ENCODE measurements at regions not wholly inside any gene's neighbourhood (a gene's known extent, or its start where the extent isn't known, plus 50 kb on each side); places are given as distances from the start of the nearest gene placed in this dataset.

DNA sequence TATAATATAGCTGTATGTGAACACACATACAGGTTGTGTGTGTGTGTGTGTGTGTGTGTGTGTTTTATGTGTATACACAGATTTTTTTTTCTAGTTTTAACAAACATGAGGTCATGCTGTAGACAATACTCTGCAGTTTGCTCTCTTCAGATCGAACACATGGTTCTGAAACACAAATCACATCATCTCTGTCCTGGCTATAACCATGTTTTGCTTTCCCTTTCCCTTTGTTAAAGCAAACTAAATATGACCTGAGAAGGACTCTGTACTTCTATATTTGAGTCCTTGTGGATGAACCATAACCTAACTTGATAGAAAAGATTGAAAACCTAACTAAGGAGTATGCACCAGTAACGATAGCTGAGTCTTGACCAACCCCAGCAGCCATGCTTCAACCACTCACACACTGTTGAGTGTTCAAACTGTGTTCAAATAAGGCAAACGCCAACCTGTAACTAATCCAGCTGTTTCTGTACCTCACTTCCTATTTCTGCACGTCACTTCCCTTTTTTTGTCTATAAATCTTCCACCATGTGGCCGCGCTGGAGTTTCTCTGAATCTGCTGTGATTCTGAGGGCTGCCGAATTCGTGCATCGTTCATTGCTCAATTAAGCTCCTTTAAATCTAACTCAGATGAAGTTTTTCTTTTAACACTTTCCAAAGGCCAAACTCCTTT is 303.8 kb downstream of the HS3ST3B1 start:
- Histone ChIP-seq H3K9ac (ENCODE audit: low read depth in 1 of 2, low read length in 2 of 2) (no peak overlapping the region), H3K4me3 (ENCODE audit: low read depth in 1 of 2, low read length in 2 of 2) (no peak overlapping the region), H3K4me1 (ENCODE audit: control insufficient read depth in 1 of 2, insufficient read depth in 2 of 2, low read length in 2 of 2) (no peaks in the 10 kb centered on the region), H3K36me3 (ENCODE audit: control insufficient read depth in 1 of 2, insufficient read depth in 2 of 2, low read length in 2 of 2) (no peaks in the 10 kb centered on the region), H3K9me3 (ENCODE audit: control insufficient read depth in 1 of 2, low read length in 2 of 2) (peaks cover 0 to 5% of the 10 kb centered on the region in 2 donors), H3K27ac (ENCODE audit: low read depth, low read length) (no peak overlapping the region), H3K27me3 (ENCODE audit: control insufficient read depth in 1 of 2, insufficient read depth in 2 of 2, low read length in 2 of 2) (no peaks in the 10 kb centered on the region)

DNA sequence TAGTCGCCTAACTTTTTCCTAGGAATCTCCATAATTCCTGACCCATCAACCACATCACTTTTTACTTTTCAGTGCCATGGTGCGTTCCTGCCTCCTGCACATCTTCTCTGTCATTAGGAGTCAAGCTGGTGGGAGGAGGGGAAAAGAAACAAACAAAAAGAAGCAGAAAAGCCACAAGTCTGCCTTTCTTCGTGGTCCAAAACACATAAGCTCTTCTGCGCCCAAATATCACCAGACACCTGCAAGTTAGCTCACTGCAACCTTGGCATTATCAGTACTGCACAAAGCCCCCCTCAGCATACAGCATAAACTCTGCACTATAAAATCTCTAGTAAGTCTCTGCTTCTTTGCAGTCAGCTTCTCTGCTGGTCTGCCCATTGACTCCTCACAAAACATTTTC is 295.3 kb downstream of the HS3ST3B1 start:
- H3K27me3 ChIP-seq (ENCODE audit: control insufficient read depth in 1 of 2, insufficient read depth in 2 of 2, low read length in 2 of 2): no peaks in the 10 kb centered on the region
- no peak overlapping the region for H3K4me3 ChIP-seq (ENCODE audit: low read depth in 1 of 2, low read length in 2 of 2)
- H3K36me3 ChIP-seq (ENCODE audit: control insufficient read depth in 1 of 2, insufficient read depth in 2 of 2, low read length in 2 of 2): no peaks in the 10 kb centered on the region
- peaks cover 0 to 3% of the 10 kb centered on the region in 2 donors for H3K9me3 ChIP-seq (ENCODE audit: control insufficient read depth in 1 of 2, low read length in 2 of 2)
- H3K27ac ChIP-seq (ENCODE audit: low read depth, low read length): no peak overlapping the region
- H3K9ac ChIP-seq (ENCODE audit: low read depth in 1 of 2, low read length in 2 of 2): no peak overlapping the region
- no peaks in the 10 kb centered on the region for H3K4me1 ChIP-seq (ENCODE audit: control insufficient read depth in 1 of 2, insufficient read depth in 2 of 2, low read length in 2 of 2)

DNA sequence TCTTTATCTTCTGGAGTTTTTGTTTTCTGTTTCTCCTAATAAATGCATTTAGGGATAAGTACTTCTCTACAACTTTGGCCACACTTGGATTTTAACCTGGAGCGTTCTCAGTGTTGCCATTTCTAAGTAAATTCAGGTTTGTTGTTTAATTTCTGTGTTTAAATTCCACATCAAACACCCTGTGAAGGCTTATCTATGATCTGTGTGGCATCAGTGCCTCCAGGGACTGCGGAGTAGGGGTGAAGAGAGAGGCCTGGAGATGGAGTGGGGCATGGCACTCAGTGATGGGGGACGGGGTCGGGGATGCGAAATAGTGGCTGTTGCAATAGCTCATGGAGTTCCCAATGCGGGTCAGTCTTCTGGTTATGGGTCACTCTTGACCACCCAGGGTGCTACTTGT is 294.8 kb downstream of the HS3ST3B1 start:
- Histone ChIP-seq H3K36me3 (ENCODE audit: control insufficient read depth in 1 of 2, insufficient read depth in 2 of 2, low read length in 2 of 2) (no peaks in the 10 kb centered on the region), H3K9ac (ENCODE audit: low read depth in 1 of 2, low read length in 2 of 2) (no peak overlapping the region), H3K27ac (ENCODE audit: low read depth, low read length) (no peak overlapping the region), H3K4me1 (ENCODE audit: control insufficient read depth in 1 of 2, insufficient read depth in 2 of 2, low read length in 2 of 2) (no peaks in the 10 kb centered on the region), H3K9me3 (ENCODE audit: control insufficient read depth in 1 of 2, low read length in 2 of 2) (peaks cover 0 to 3% of the 10 kb centered on the region in 2 donors), H3K27me3 (ENCODE audit: control insufficient read depth in 1 of 2, insufficient read depth in 2 of 2, low read length in 2 of 2) (no peaks in the 10 kb centered on the region), H3K4me3 (ENCODE audit: low read depth in 1 of 2, low read length in 2 of 2) (no peak overlapping the region)

DNA sequence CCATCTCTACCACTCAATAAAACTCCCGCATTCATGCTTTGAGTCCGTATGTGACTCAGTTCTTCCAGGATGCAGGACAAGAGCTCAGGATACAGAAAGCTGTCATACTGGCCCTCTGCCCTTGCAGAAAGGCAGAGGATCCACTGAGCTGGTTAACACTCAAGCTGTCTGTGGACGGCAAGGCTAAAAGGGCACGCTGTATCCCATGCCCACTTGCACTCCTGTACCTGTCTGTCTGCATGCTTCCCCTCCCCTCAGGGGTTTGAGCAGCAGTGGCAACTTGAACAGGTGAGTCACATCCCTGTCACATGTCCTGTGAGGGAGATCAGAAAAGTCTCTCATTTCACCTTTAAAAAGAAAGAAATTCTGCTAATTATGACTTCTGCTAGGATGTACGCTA is 293.8 kb downstream of the HS3ST3B1 start:
- H3K27me3 ChIP-seq (ENCODE audit: control insufficient read depth in 1 of 2, insufficient read depth in 2 of 2, low read length in 2 of 2): no peaks in the 10 kb centered on the region
- no peaks in the 10 kb centered on the region for H3K9me3 ChIP-seq (ENCODE audit: control insufficient read depth in 1 of 2, low read length in 2 of 2)
- no peak overlapping the region for H3K27ac ChIP-seq (ENCODE audit: low read depth, low read length)
- H3K36me3 ChIP-seq (ENCODE audit: control insufficient read depth in 1 of 2, insufficient read depth in 2 of 2, low read length in 2 of 2): no peaks in the 10 kb centered on the region
- no peaks in the 10 kb centered on the region for H3K4me1 ChIP-seq (ENCODE audit: control insufficient read depth in 1 of 2, insufficient read depth in 2 of 2, low read length in 2 of 2)
- no peak overlapping the region for H3K4me3 ChIP-seq (ENCODE audit: low read depth in 1 of 2, low read length in 2 of 2)
- no peak overlapping the region for H3K9ac ChIP-seq (ENCODE audit: low read depth in 1 of 2, low read length in 2 of 2)

DNA sequence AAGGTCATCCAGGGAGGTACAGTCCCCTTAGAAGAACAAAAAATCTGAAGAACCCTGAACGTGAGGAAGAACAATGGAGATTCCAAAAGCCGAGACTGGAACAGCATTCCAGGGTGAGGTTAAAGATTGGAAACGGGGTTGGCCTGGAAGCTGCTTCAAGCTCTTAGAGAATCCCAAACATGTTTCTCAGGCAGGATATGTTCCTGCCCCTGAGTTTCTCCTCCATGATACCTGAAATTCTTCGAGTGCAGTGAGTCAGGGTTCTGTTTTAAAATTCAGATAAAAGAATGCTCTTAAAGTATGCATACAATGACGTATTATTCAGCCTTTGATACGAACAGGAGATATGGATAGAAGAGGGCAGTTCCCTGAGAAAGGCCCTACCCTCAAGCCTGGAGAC is 293.1 kb downstream of the HS3ST3B1 start:
- H3K9ac ChIP-seq (ENCODE audit: low read depth in 1 of 2, low read length in 2 of 2): no peak overlapping the region
- no peaks in the 10 kb centered on the region for H3K4me1 ChIP-seq (ENCODE audit: control insufficient read depth in 1 of 2, insufficient read depth in 2 of 2, low read length in 2 of 2)
- H3K27me3 ChIP-seq (ENCODE audit: control insufficient read depth in 1 of 2, insufficient read depth in 2 of 2, low read length in 2 of 2): no peaks in the 10 kb centered on the region

DNA sequence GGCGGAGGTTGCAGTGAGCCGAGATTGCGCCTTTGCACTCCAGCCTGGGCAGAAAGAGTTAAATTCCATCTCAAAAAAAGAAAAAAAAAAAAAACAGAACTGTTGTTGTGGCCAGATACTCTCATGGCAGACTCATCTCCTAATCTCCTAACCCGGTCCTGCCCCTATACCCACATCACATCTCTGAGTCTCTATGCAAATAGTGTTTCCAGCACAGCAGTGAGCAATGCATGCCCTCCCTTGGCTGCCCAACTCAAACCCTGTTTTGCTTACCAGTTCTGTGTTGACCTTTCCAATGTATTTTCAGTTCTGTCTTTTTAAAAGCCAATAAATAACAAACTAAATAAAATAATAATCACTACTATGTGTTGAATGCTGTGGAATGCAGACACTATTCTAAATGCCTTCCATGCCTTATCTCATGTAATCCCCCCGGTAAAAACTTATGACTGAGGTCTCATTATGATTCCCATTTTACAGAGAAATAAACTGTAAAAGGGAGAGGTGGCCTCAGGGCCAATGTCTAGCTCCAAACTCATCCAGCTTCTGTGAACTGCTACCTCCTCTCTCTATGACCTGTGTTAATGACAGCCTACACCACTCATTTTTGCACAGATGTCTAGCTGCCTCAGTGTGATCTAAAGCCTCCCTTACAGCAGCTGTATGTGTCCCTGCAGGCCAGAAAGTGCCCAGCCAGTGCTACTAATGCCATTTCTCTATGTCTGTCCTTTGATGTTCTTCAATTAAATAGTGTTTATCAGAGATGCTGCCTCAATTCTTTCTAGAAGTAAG is 289.8 kb downstream of the HS3ST3B1 start:
- Histone ChIP-seq H3K4me1 (ENCODE audit: control insufficient read depth in 1 of 2, insufficient read depth in 2 of 2, low read length in 2 of 2) (no peaks in the 10 kb centered on the region), H3K9ac (ENCODE audit: low read depth in 1 of 2, low read length in 2 of 2) (no peak overlapping the region), H3K27ac (ENCODE audit: low read depth, low read length) (no peak overlapping the region), H3K36me3 (ENCODE audit: control insufficient read depth in 1 of 2, insufficient read depth in 2 of 2, low read length in 2 of 2) (no peaks in the 10 kb centered on the region), H3K9me3 (ENCODE audit: control insufficient read depth in 1 of 2, low read length in 2 of 2) (peaks cover 0 to 4% of the 10 kb centered on the region in 2 donors), H3K27me3 (ENCODE audit: control insufficient read depth in 1 of 2, insufficient read depth in 2 of 2, low read length in 2 of 2) (no peaks in the 10 kb centered on the region), H3K4me3 (ENCODE audit: low read depth in 1 of 2, low read length in 2 of 2) (no peak overlapping the region)

More for the DNA sequence above, 293.1 kb downstream of the HS3ST3B1 start:
- H3K27ac ChIP-seq (ENCODE audit: low read depth, low read length): no peak overlapping the region
- H3K4me3 ChIP-seq (ENCODE audit: low read depth in 1 of 2, low read length in 2 of 2): no peak overlapping the region
- no peaks in the 10 kb centered on the region for H3K9me3 ChIP-seq (ENCODE audit: control insufficient read depth in 1 of 2, low read length in 2 of 2)
- no peaks in the 10 kb centered on the region for H3K36me3 ChIP-seq (ENCODE audit: control insufficient read depth in 1 of 2, insufficient read depth in 2 of 2, low read length in 2 of 2)

DNA sequence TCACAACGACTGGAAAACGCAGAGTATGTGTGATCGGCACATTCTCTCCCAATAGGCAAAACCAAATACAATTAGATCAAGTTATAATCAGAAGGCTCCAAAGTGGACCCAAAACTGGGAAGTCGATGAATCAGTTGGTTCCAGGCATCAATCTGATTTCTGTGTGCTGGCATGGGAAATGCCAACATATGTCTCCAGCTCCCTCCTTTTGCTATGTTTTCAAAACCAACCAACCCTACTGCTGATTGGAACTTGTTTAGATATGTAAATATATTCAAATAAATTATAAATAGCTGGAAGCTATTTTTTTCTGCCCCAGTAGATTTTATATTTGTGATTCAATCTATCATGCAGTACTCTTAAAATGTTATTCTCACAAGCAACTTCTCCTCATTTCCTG is 284.2 kb downstream of the HS3ST3B1 start:
- Histone ChIP-seq H3K9me3 (ENCODE audit: control insufficient read depth in 1 of 2, low read length in 2 of 2) (peaks cover 3 to 11% of the 10 kb centered on the region in 2 donors), H3K36me3 (ENCODE audit: control insufficient read depth in 1 of 2, insufficient read depth in 2 of 2, low read length in 2 of 2) (no peaks in the 10 kb centered on the region), H3K9ac (ENCODE audit: low read depth in 1 of 2, low read length in 2 of 2) (no peak overlapping the region), H3K27me3 (ENCODE audit: control insufficient read depth in 1 of 2, insufficient read depth in 2 of 2, low read length in 2 of 2) (no peaks in the 10 kb centered on the region), H3K4me1 (ENCODE audit: control insufficient read depth in 1 of 2, insufficient read depth in 2 of 2, low read length in 2 of 2) (no peaks in the 10 kb centered on the region), H3K4me3 (ENCODE audit: low read depth in 1 of 2, low read length in 2 of 2) (no peak overlapping the region), H3K27ac (ENCODE audit: low read depth, low read length) (no peak overlapping the region)

DNA sequence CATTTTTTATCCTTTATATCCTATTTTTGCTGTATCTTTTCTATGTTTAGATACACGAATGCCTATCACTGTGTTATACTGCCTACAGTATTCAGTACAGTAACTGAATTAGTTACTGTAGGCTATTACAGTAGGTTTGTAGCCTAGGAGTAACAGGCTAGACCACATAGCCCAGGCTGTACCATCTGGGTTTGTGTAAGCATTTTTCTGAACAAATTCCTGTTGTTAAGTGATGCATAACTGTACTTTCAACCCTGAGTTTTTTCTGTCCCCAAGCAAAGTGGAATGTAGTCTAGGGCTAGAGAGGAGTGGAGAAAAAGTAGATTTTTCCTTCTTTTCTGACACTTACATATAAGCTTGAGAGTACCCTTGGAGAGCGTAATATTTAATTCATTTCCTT is 282.1 kb downstream of the HS3ST3B1 start:
- Histone ChIP-seq H3K9me3 (ENCODE audit: control insufficient read depth in 1 of 2, low read length in 2 of 2) (peaks cover 3 to 11% of the 10 kb centered on the region in 2 donors), H3K27ac (ENCODE audit: low read depth, low read length) (no peak overlapping the region), H3K9ac (ENCODE audit: low read depth in 1 of 2, low read length in 2 of 2) (no peak overlapping the region), H3K36me3 (ENCODE audit: control insufficient read depth in 1 of 2, insufficient read depth in 2 of 2, low read length in 2 of 2) (no peaks in the 10 kb centered on the region), H3K4me1 (ENCODE audit: control insufficient read depth in 1 of 2, insufficient read depth in 2 of 2, low read length in 2 of 2) (no peaks in the 10 kb centered on the region), H3K27me3 (ENCODE audit: control insufficient read depth in 1 of 2, insufficient read depth in 2 of 2, low read length in 2 of 2) (no peaks in the 10 kb centered on the region), H3K4me3 (ENCODE audit: low read depth in 1 of 2, low read length in 2 of 2) (no peak overlapping the region)

DNA sequence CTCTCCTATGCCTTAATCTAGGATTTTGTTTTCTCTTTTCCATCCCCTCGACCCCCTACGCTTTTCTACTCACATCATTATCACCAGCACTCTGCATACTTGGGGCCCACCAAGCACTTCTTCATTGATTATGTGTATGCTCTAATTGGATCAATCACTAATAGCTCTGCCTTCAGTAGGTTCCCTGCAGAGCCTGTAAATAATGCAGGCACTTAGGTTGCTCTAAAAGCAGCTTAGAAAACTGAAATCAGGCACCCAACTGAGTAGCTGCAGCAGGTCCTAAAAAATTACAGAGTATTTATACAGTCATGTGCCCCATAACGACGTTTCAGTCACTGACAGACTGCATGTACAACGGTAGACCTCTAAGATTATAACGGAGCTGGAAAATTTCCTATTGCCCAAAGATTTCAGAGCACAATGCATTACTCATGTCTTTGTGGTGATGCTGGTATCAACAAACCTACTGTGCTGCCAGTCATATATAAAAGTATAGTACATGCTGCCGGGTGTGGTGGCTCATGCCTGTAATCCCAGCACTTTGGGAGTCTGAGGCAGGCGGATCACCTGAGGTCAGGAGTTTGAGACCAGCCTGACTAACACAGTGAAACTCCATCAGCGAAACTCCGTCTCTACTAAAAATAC is 280.4 kb downstream of the HS3ST3B1 start:
- no peak overlapping the region for H3K4me3 ChIP-seq (ENCODE audit: low read depth in 1 of 2, low read length in 2 of 2)

DNA sequence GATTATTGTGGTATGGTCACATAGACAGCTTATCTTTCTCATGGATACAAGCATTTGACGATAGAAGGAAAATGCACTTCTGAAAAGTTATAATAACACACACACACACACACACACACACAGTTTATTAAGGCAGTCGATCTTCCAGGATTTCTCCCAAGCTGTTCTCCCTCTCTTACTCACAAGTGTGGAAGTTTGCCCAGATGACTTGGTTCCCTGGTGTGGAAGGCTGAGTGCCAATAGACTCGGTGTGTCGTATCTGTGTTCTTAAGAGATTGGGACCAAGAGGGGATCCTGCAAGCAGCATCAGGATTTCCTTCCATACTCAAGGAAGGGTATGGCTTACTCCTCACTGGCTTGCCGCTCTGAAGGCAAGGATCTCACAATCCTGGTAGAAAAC is 279.6 kb downstream of the HS3ST3B1 start:
- peaks cover 5 to 6% of the 10 kb centered on the region in 2 donors for H3K9me3 ChIP-seq (ENCODE audit: control insufficient read depth in 1 of 2, low read length in 2 of 2)
- no peak overlapping the region for H3K4me3 ChIP-seq (ENCODE audit: low read depth in 1 of 2, low read length in 2 of 2)
- no peaks in the 10 kb centered on the region for H3K4me1 ChIP-seq (ENCODE audit: control insufficient read depth in 1 of 2, insufficient read depth in 2 of 2, low read length in 2 of 2)
- no peak overlapping the region for H3K27ac ChIP-seq (ENCODE audit: low read depth, low read length)
- H3K9ac ChIP-seq (ENCODE audit: low read depth in 1 of 2, low read length in 2 of 2): no peak overlapping the region
- no peaks in the 10 kb centered on the region for H3K36me3 ChIP-seq (ENCODE audit: control insufficient read depth in 1 of 2, insufficient read depth in 2 of 2, low read length in 2 of 2)
- no peaks in the 10 kb centered on the region for H3K27me3 ChIP-seq (ENCODE audit: control insufficient read depth in 1 of 2, insufficient read depth in 2 of 2, low read length in 2 of 2)

More for the DNA sequence above, 280.4 kb downstream of the HS3ST3B1 start:
- H3K36me3 ChIP-seq (ENCODE audit: control insufficient read depth in 1 of 2, insufficient read depth in 2 of 2, low read length in 2 of 2): no peaks in the 10 kb centered on the region
- peaks cover 3 to 6% of the 10 kb centered on the region in 2 donors for H3K9me3 ChIP-seq (ENCODE audit: control insufficient read depth in 1 of 2, low read length in 2 of 2)
- H3K9ac ChIP-seq (ENCODE audit: low read depth in 1 of 2, low read length in 2 of 2): no peak overlapping the region
- no peaks in the 10 kb centered on the region for H3K4me1 ChIP-seq (ENCODE audit: control insufficient read depth in 1 of 2, insufficient read depth in 2 of 2, low read length in 2 of 2)
- H3K27ac ChIP-seq (ENCODE audit: low read depth, low read length): no peak overlapping the region
- no peaks in the 10 kb centered on the region for H3K27me3 ChIP-seq (ENCODE audit: control insufficient read depth in 1 of 2, insufficient read depth in 2 of 2, low read length in 2 of 2)
